ENCODE measurements at regions not wholly inside any gene's neighbourhood (a gene's known extent, or its start where the extent isn't known, plus 50 kb on each side); places are given as distances from the start of the nearest gene placed in this dataset.

DNA sequence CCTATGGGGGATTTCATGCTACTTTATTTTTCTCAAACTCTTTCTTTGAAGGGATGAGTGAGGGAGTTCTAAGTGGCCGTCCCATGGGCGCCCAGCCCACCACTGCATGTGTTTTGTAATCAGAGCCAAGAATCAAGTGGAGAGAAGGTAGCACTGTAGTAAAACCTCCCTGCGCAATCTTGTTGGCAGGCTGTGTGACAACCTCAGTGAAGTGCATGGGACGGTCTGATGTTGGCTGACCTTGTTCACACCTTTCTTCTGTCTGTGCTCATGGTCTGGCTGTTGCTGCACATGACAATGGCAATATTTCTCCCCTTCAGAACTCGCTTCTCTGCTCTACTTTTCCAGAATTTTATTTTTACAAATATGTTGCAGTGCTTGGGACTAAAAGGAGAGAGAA is 71.2 kb upstream of the SHISA3 start:
- no peak for TF ChIP-seq POLR2AphosphoS5 (IDR thresholded peaks at IDR 0.05; ENCODE audit: low read depth)
- no peak for TF ChIP-seq CTCF (IDR thresholded peaks at IDR 0.05; ENCODE audit: insufficient read depth, low read length)
